Omental fat pad (tissue), 3 donors: ENCODE measurements at regions not wholly inside any gene's neighbourhood (a gene's known extent, or its start where the extent isn't known, plus 50 kb on each side); places are given as distances from the start of the nearest gene placed in this dataset.

Source experiments
- ATAC-seq: fragments of 150-250 bp; one replicate; pipeline ENCODE4 v1.9.1; 2016; ENCODE audit warnings: mild to moderate bottlenecking, moderate library complexity; ENCODE audit not compliant: low FRiP score
- DNase-seq: peaks from one replicate; pipeline ENCODE4 v3.0.0-alpha.2; 2019; ENCODE audit warnings: low spot score
- CTCF ChIP-seq, 3 donors: fragments of 450-650 bp; IDR thresholded peaks; one replicate each; pipeline ENCODE4 v1.5.1; 2016 to 2017; ENCODE audit warnings: antibody characterized with exemption in 3 of 3, mild to moderate bottlenecking in 3 of 3, moderate library complexity in 2 of 3

- no peak for ATAC-seq
- no peak for DNase-seq
- no peak for TF ChIP-seq CTCF (IDR thresholded peaks at IDR 0.05)
Measured at GRCh38 chr20:21947406-21947805, 241.9 kb downstream of the PAX1 start.

GRCh38 chr20:21944227-21944626, 238.8 kb downstream of the PAX1 start:
- TF ChIP-seq CTCF (IDR thresholded peaks at IDR 0.05): no peak
- ATAC-seq (no peak), DNase-seq (no peak)

- no peak for DNase-seq
- no peak for ATAC-seq
- TF ChIP-seq CTCF (IDR thresholded peaks at IDR 0.05): no peak
Measured at GRCh38 chr20:21941941-21942805, 236.7 kb downstream of the PAX1 start.

GRCh38 chr20:21936720-21937380, 231.4 kb downstream of the PAX1 start:
- DNase-seq (no peak), ATAC-seq (no peak)
- TF ChIP-seq CTCF (IDR thresholded peaks at IDR 0.05): no peak

- ATAC-seq (no peak), DNase-seq (no peak)
- no peak for TF ChIP-seq CTCF (IDR thresholded peaks at IDR 0.05)
Measured at GRCh38 chr20:21936261-21936660, 230.8 kb downstream of the PAX1 start.

GRCh38 chr20:21933526-21933925, 228.1 kb downstream of the PAX1 start:
- ATAC-seq: no peak
- no peak for TF ChIP-seq CTCF (IDR thresholded peaks at IDR 0.05)
- no peak for DNase-seq

GRCh38 chr20:21921251-21921650, 215.8 kb downstream of the PAX1 start:
- TF ChIP-seq CTCF (IDR thresholded peaks at IDR 0.05): no peak
- DNase-seq (no peak), ATAC-seq (no peak)
